GM19099 (cell line): ENCODE measurements at regions not wholly inside any gene's neighbourhood (a gene's known extent, or its start where the extent isn't known, plus 50 kb on each side); places are given as distances from the start of the nearest gene placed in this dataset.

Source experiments
- POLR2A ChIP-seq: IDR thresholded peaks from 3 replicates; pipeline ENCODE4 v1.6.1; 2011; ENCODE audit warnings: low read depth; ENCODE audit not compliant: insufficient read length; ENCODE audit errors: extremely low read depth

- no peak for TF ChIP-seq POLR2A
Observed at GRCh38 chr2:41785251-41786022, 262.4 kb upstream of the PKDCC start.

DNA sequence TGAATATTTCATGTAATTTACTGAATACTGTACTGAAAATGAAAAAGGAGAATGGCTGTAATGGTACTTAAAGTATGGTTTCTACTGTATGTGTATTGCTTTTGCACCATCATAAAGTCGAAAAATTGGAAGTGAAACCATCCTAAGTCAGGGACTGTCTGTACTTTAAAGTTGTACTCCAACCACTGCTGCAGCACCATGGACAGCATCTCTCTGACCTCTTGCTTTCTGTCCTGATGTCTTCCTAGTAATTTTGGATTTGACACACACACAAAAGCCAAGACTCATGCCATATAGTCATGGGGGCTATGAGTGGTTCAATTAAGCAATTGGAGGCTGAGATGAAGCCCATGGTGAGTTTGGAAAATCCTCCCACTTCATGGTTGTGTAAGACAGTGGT is 256.3 kb upstream of the PKDCC start:
- no peak for TF ChIP-seq POLR2A

DNA sequence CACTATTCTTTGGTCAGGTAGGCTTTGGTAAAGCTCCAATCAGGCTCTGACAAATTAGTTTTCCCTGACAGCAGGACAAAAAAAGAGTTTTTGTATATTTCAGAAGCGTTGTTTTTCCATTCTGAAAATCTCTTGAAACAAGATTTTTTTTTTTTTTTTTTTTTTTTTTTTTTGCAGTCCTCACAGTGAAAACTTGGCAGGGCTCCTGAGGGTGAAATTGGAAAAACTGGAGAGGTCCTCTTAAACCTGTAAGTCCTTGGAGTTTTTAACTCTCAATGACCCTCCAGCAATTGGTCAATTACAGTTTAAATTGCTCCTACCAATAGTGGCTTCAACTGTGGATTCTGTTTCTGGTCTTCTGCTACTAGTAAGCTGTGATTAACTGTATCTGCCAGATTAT is 244.5 kb upstream of the PKDCC start:
- TF ChIP-seq POLR2A, result no peak

DNA sequence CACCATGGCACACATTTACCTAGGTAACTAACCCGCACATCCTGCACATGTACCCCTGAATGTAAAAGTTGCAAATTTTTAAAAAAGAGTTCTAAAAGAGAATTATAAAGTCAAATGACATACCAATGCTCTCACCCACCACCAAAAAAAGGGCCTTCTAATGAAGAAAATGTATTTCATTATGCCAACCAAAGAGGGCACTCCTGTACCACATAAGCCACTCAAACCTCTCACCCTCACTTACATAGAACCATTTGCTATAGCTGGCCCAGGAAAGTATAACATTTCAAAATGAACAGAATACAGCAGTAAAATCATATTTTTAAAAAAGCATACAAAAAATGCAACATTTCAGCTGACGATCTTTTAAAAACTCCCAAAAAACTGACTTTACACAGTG is 241.5 kb upstream of the PKDCC start:
- TF ChIP-seq POLR2A, result no peak

- TF ChIP-seq POLR2A, result no peak
Observed at GRCh38 chr2:41821167-41821566, 226.7 kb upstream of the PKDCC start.

GRCh38 chr2:41826921-41827320 is 220.9 kb upstream of the PKDCC start:
- no peak for TF ChIP-seq POLR2A

GRCh38 chr2:41827354-41827971 is 220.4 kb upstream of the PKDCC start:
- no peak for TF ChIP-seq POLR2A

GRCh38 chr2:41828052-41828643 is 219.7 kb upstream of the PKDCC start:
- no peak for TF ChIP-seq POLR2A

DNA sequence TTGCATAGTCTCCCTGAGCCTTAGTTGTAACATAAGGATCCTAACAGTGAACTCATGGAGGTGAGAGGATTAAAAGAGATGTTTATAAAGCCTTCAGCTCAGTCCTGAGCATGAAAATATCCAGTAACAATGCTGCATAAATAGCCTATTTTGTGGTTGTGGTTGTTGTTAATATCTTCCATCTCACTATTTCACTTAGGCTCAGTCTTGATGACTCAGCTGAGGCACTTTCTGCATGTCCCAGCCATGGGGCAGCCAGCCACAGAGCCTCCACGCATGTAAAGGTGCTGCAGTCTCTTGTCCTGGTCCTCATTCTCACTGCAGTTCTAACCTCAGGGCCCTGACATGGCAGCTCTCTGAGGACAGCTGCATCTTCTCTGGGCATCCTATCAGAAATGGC is 218.8 kb upstream of the PKDCC start:
- TF ChIP-seq POLR2A, result no peak

GRCh38 chr2:41830600-41830999 is 217.2 kb upstream of the PKDCC start:
- no peak for TF ChIP-seq POLR2A

GRCh38 chr2:41832218-41832617 is 215.6 kb upstream of the PKDCC start:
- no peak for TF ChIP-seq POLR2A

GRCh38 chr2:41835401-41835800 is 212.4 kb upstream of the PKDCC start:
- no peak for TF ChIP-seq POLR2A

DNA sequence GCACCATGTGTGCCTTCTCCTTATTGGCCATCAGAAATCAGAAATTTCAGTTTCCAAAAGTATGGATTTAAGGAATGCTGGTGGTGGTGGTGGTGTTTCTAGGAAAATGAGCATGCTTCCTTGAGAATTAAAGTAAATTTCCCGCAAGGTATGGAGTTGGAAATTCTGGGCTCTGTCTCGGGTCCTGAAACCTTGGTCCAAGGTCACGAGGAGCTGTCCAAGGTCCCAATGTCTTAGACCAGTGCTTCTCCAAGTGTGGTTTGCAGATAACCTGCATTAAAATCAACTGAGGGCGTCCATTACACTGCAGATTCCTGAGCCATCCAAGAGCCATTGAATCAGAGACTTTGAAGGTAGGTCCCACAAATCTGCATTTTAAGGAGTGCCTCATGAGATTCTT is 210.9 kb upstream of the PKDCC start:
- TF ChIP-seq POLR2A, result no peak

DNA sequence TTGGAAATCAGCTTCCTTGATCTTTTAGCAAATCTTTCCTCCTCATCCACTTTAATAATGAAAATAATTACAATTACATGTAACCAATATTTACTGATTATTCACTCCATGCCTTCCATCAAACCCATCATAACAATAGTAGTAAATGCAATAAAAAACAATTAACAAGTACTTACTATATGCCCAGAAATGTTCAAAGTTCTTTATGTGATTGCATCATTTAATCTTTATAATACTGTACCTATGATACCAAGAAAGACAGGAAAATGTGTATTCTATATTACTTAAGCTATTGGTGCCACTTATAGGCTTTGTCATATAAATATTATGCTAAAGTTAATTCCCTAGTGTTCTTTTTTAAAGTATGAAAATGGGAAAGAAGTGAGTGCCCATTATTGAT is 210.2 kb upstream of the PKDCC start:
- TF ChIP-seq POLR2A, result no peak

DNA sequence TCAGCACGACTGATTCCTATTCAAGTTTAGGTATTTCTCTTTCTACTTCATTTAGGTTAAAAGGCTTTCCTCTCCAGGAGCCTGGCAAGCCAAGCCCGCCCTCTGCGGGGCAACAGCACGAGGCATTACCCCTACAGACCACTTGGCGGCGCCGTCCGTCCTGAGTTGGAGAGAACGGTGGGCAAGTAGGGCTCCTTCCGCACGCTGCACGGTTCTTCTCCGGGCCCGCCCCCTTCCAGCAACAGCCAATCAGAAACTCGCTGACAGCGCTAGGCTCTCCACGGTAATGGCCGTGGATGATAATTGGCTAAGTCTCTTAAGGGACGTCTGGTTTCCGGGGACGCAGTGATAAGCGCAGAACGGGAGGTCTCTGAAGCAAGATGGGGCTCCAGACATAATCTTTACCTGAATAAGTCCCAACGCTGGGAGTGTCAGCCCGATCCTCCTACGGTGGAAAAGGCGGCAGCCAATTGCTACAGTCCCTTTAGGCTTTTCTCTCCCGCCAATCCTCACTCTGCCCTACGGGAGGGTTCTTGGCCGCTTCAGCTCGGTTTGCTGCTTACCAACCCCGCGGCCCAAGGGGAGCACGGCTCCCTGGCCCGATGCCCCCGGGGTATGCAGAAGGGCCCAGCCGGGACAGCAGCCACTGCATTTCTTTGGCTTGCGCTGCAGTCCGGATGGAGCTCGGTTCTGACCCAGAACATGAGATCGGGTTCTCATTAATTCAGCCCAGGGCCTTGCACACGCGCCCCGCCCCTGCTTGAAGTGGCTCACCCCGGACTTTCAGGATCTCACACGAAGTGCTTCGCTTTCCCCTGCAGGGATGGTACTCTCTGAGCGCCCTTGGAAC is 206.9 kb upstream of the PKDCC start:
- TF ChIP-seq POLR2A, result peak; percentile 58
